ENCODE measurements at regions not wholly inside any gene's neighbourhood (a gene's known extent, or its start where the extent isn't known, plus 50 kb on each side); places are given as distances from the start of the nearest gene placed in this dataset.

- TF ChIP-seq CTCF (conservative IDR thresholded peaks at IDR 0.05; ENCODE audit: low read depth, low read length) (no peak), EZH2 (IDR thresholded peaks at IDR 0.05; ENCODE audit: low read length, unreplicated experiment) (no peak)
Observed at GRCh38 chr7:18222636-18223035, 195.0 kb upstream of the PRPS1L1 start.
